ENCODE measurements at regions not wholly inside any gene's neighbourhood (a gene's known extent, or its start where the extent isn't known, plus 50 kb on each side); places are given as distances from the start of the nearest gene placed in this dataset.

DNA sequence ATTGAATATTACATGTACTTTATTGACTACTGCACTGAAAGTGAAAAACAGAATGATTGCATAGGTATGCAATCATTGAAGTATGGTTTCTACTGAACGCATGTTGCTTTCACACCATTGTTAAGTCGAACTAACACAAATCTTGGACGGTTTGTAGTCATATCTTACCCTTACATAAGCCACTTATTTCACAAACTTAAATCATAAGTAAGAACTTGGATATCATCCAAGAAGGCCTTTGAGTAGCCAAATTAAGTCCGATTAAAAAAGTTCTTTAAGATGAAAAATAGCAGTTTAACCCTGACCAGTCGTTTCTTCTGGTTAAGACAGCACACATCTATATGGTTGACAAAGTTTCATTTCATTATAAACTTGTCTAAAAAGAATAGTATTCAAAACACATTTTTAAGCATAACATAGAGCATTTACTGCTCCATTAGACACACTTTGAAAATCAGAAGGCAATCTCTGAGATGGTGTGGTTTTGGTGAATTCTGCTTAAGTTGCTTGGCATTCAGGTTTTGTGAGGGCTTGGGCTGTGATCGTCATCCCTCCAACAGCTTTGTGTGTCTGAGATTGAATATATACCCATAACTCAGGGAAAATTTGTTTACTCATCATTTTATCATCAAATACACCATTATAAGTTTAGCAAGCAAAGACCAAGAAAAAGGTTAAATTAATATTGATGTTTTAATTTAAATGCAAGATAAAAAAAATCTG is 92.2 kb downstream of the NFKBIZ start:
- Histone ChIP-seq H3K9me2 (ENCODE audit: insufficient read depth, low read length) (no peaks in the 10 kb centered on the region), H3K79me2 (ENCODE audit: insufficient read depth, low read depth, low read length) (no peaks in the 10 kb centered on the region), H3K4me2 (ENCODE audit: low read length) (peak overlapping the region; percentile 45), H3K4me3 (ENCODE audit: low read depth, low read length, poor library complexity, severe bottlenecking) (no peak overlapping the region), H3K4me1 (ENCODE audit: insufficient read depth, low read length, poor library complexity, severe bottlenecking) (peaks cover 69% of the 10 kb centered on the region), H4K20me1 (ENCODE audit: insufficient read depth, low read length) (no peaks in the 10 kb centered on the region), H2AFZ (ENCODE audit: low read length) (peak overlapping the region; percentile 65), H3K9me3 (ENCODE audit: low read length) (no peaks in the 10 kb centered on the region), H3K27ac (ENCODE audit: low read depth, low read length, poor library complexity, severe bottlenecking) (no peak overlapping the region), H3K36me3 (ENCODE audit: insufficient read depth, low read length) (no peaks in the 10 kb centered on the region)
- TF ChIP-seq, protein P1, sequence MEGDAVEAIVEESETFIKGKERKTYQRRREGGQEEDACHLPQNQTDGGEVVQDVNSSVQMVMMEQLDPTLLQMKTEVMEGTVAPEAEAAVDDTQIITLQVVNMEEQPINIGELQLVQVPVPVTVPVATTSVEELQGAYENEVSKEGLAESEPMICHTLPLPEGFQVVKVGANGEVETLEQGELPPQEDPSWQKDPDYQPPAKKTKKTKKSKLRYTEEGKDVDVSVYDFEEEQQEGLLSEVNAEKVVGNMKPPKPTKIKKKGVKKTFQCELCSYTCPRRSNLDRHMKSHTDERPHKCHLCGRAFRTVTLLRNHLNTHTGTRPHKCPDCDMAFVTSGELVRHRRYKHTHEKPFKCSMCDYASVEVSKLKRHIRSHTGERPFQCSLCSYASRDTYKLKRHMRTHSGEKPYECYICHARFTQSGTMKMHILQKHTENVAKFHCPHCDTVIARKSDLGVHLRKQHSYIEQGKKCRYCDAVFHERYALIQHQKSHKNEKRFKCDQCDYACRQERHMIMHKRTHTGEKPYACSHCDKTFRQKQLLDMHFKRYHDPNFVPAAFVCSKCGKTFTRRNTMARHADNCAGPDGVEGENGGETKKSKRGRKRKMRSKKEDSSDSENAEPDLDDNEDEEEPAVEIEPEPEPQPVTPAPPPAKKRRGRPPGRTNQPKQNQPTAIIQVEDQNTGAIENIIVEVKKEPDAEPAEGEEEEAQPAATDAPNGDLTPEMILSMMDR (conservative IDR thresholded peaks at IDR 0.05; ENCODE audit: low read length) = no peak
- no peak for TF ChIP-seq EZH2phosphoT487 (IDR thresholded peaks at IDR 0.05; ENCODE audit: borderline replicate concordance, low read depth, low read length)
- intact Hi-C loops (cut with micrococcal nuclease; ENCODE audit: unreplicated experiment) = no loop called here
- BruUV-seq (replicated peaks) = no TSS peak
- ChIA-PET POLR2A (interaction anchor here (0.5 kb wide), 1 partner anchor 56 kb away, joined by 3 read pairs; no protein-coding TSS in a partner anchor), CTCF (ENCODE audit: unreplicated experiment) (no interaction called here)
- no peak for DNase-seq (ENCODE audit: low spot score)

DNA sequence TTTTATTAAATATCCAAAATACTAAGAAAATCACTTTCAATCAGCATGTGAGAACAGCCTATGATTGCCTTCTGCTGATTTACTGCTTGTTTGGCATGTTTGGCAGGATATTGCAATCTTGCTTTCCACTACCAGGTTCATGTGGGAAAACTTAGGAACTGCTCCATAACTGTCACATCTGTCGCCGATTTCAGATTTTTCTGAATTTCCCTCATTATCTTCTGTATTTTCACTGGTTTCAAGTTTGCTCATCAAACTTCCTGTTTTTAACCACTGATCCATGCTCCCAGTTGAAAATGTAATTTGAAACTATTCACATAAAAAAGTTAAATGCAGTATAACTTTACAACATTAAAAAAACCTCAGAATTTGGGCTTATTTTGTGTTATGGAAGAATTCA is 93.0 kb downstream of the NFKBIZ start:
- H3K4me1 ChIP-seq (ENCODE audit: insufficient read depth, low read length, poor library complexity, severe bottlenecking) = peaks cover 60% of the 10 kb centered on the region
- H3K4me3 ChIP-seq (ENCODE audit: low read depth, low read length, poor library complexity, severe bottlenecking) = peak overlapping the region; percentile 2
- POLR2A ChIA-PET = no interaction called here
- H3K9me3 ChIP-seq (ENCODE audit: low read length) = no peaks in the 10 kb centered on the region
- H3K27ac ChIP-seq (ENCODE audit: low read depth, low read length, poor library complexity, severe bottlenecking) = peak overlapping the region; percentile 2
- peak overlapping the region; percentile 65 for H2AFZ ChIP-seq (ENCODE audit: low read length)
- H3K9me2 ChIP-seq (ENCODE audit: insufficient read depth, low read length) = no peaks in the 10 kb centered on the region
- CTCF ChIA-PET (ENCODE audit: unreplicated experiment) = no interaction called here
- no peak for TF ChIP-seq EZH2phosphoT487 (IDR thresholded peaks at IDR 0.05; ENCODE audit: borderline replicate concordance, low read depth, low read length)
- TF ChIP-seq, protein P1 (conservative IDR thresholded peaks at IDR 0.05; ENCODE audit: low read length) = no peak
- no peaks in the 10 kb centered on the region for H3K36me3 ChIP-seq (ENCODE audit: insufficient read depth, low read length)
- peak; percentile 43 for DNase-seq (ENCODE audit: low spot score)
- intact Hi-C loops (cut with micrococcal nuclease; ENCODE audit: unreplicated experiment) = no loop called here
- H4K20me1 ChIP-seq (ENCODE audit: insufficient read depth, low read length) = no peaks in the 10 kb centered on the region
- H3K4me2 ChIP-seq (ENCODE audit: low read length) = peak overlapping the region; percentile 45
- BruUV-seq (replicated peaks) = no TSS peak
- H3K79me2 ChIP-seq (ENCODE audit: insufficient read depth, low read depth, low read length) = no peaks in the 10 kb centered on the region

DNA sequence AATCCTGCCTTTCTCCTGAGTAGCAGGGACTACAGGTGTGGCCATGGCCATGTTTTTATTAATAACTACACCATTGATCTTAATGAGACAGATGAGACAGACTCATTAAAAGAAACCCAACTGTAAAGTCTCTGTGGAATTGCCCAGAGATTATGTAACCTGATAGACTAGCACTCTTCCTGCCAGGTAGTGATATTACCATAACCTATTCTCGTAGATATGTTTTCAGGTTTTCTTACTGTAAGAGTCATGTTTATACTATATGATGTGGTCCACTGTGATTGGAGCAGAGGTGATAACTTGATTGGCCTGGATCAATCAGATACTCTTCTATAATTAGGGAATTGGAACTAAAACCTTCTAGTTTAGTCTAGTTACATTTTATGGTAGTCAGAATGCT is 93.7 kb downstream of the NFKBIZ start:
- CTCF ChIA-PET (ENCODE audit: unreplicated experiment) = no interaction called here
- no peaks in the 10 kb centered on the region for H3K36me3 ChIP-seq (ENCODE audit: insufficient read depth, low read length)
- peak overlapping the region; percentile 24; the same call in 1 of the 2 replicates for H3K4me2 ChIP-seq (ENCODE audit: low read length)
- POLR2A ChIA-PET = interaction anchor here (1.4 kb wide), 1 partner anchor 10 kb away, joined by 7 read pairs; no protein-coding TSS in a partner anchor
- H4K20me1 ChIP-seq (ENCODE audit: insufficient read depth, low read length) = no peaks in the 10 kb centered on the region
- H3K27ac ChIP-seq (ENCODE audit: low read depth, low read length, poor library complexity, severe bottlenecking) = no peak overlapping the region
- no peak overlapping the region for H3K4me3 ChIP-seq (ENCODE audit: low read depth, low read length, poor library complexity, severe bottlenecking)
- BruUV-seq (replicated peaks) = no TSS peak
- TF ChIP-seq EZH2phosphoT487 (IDR thresholded peaks at IDR 0.05; ENCODE audit: borderline replicate concordance, low read depth, low read length) = no peak
- TF ChIP-seq, protein P1 (conservative IDR thresholded peaks at IDR 0.05; ENCODE audit: low read length) = no peak
- H3K79me2 ChIP-seq (ENCODE audit: insufficient read depth, low read depth, low read length) = no peaks in the 10 kb centered on the region
- no peaks in the 10 kb centered on the region for H3K9me2 ChIP-seq (ENCODE audit: insufficient read depth, low read length)
- peak overlapping the region; percentile 32; the same call in 1 of the 2 replicates for H2AFZ ChIP-seq (ENCODE audit: low read length)
- DNase-seq (ENCODE audit: low spot score) = peak; percentile 24
- H3K4me1 ChIP-seq (ENCODE audit: insufficient read depth, low read length, poor library complexity, severe bottlenecking) = peaks cover 53% of the 10 kb centered on the region
- intact Hi-C loops (cut with micrococcal nuclease; ENCODE audit: unreplicated experiment) = no loop called here
- no peaks in the 10 kb centered on the region for H3K9me3 ChIP-seq (ENCODE audit: low read length)
